Loucy (cell line): ENCODE measurements at regions not wholly inside any gene's neighbourhood (a gene's known extent, or its start where the extent isn't known, plus 50 kb on each side); places are given as distances from the start of the nearest gene placed in this dataset.

Source experiments
- CTCF ChIP-seq: fragments of 200-600 bp; sonication (generic); conservative IDR thresholded peaks from 2 replicates; pipeline ENCODE4 v1.5.1; 2014; ENCODE audit warnings: mild to moderate bottlenecking, antibody characterized with exemption, low read length
- EZH2phosphoT487 ChIP-seq: fragments of 200-600 bp; IDR thresholded peaks from 2 replicates; pipeline ENCODE4 v1.6.1; 2018; ENCODE audit warnings: antibody characterized with exemption, mild to moderate bottlenecking, moderate library complexity, borderline replicate concordance

GRCh38 chr2:239793086-239793485, 232.1 kb downstream of the NDUFA10 start:
- no peak for TF ChIP-seq EZH2phosphoT487
- TF ChIP-seq CTCF: no peak
